SK-N-SH treated with all-trans-retinoic acid at 6 μM for 48 hours (cell line): ENCODE measurements at regions not wholly inside any gene's neighbourhood (a gene's known extent, or its start where the extent isn't known, plus 50 kb on each side); places are given as distances from the start of the nearest gene placed in this dataset.
A peak's percentile ranks its signal among the peaks of the same experiment; 100 is the strongest.

Experiments used
- ATAC-seq: fragments of 200-7000 bp; cut with Tn5 transposase; 3 replicates; pipeline ENCODE4 v1.9.1; 2020; ENCODE audit warnings: mild to moderate bottlenecking, moderate library complexity
- BACH2 ChIP-seq: fragments of 250-450 bp; sonication (Bioruptor Pico); IDR thresholded peaks from 2 replicates; pipeline ENCODE4 v1.9.0; 2021; ENCODE audit warnings: mild to moderate bottlenecking, borderline replicate concordance
- OSR1 ChIP-seq: fragments of 250-450 bp; sonication (Bioruptor Pico); IDR thresholded peaks from 2 replicates; pipeline ENCODE4 v1.8.0; 2022; ENCODE audit warnings: moderate library complexity, mild to moderate bottlenecking, inconsistent platforms
- PATZ1 ChIP-seq: fragments of 250-450 bp; sonication (Bioruptor Pico); IDR thresholded peaks from 2 replicates; pipeline ENCODE4 v1.8.0; 2020; ENCODE audit warnings: mild to moderate bottlenecking, moderate library complexity, borderline replicate concordance
- PPARA ChIP-seq: fragments of 250-450 bp; sonication (Bioruptor Pico); IDR thresholded peaks from 2 replicates; pipeline ENCODE4 v1.5.0; 2020; ENCODE audit warnings: mild to moderate bottlenecking, borderline replicate concordance
- RARB ChIP-seq: fragments of 250-450 bp; sonication (Bioruptor Pico); IDR thresholded peaks from 2 replicates; pipeline ENCODE4 v1.8.0; 2021; ENCODE audit warnings: mild to moderate bottlenecking, moderate library complexity
- SNAI2 ChIP-seq: fragments of 250-450 bp; sonication (Bioruptor Pico); IDR thresholded peaks from 2 replicates; pipeline ENCODE4 v1.5.0; 2020; ENCODE audit warnings: mild to moderate bottlenecking, moderate library complexity
- TOX ChIP-seq: fragments of 250-450 bp; sonication (Bioruptor Pico); IDR thresholded peaks from 2 replicates; pipeline ENCODE4 v1.8.0; 2021; ENCODE audit warnings: mild to moderate bottlenecking, moderate library complexity, borderline replicate concordance
- ZC3H10 ChIP-seq: fragments of 250-450 bp; sonication (Bioruptor Pico); IDR thresholded peaks from 2 replicates; pipeline ENCODE4 v1.5.1; 2021; ENCODE audit warnings: mild to moderate bottlenecking, moderate library complexity
- ZFP3 ChIP-seq: fragments of 250-450 bp; sonication (Bioruptor Pico); IDR thresholded peaks from 2 replicates; pipeline ENCODE4 v1.5.0; 2020; ENCODE audit warnings: mild to moderate bottlenecking, moderate library complexity
- ZFP30 ChIP-seq: fragments of 450-650 bp; formaldehyde crosslinking; IDR thresholded peaks from 2 replicates; pipeline ENCODE4 v1.5.0; 2022; ENCODE audit warnings: mild to moderate bottlenecking, moderate library complexity
- TF ChIP-seq, protein P1 (sequence below): fragments of 250-450 bp; sonication (Bioruptor Pico); IDR thresholded peaks from 2 replicates; pipeline ENCODE4 v1.5.1; 2020; ENCODE audit warnings: low read depth, mild to moderate bottlenecking, moderate library complexity
- TF ChIP-seq, protein P2 (sequence below): fragments of 250-450 bp; sonication (Bioruptor Pico); IDR thresholded peaks from 2 replicates; pipeline ENCODE4 v1.8.0; 2021; ENCODE audit warnings: low read depth, mild to moderate bottlenecking, moderate library complexity, borderline replicate concordance
- TF ChIP-seq, protein P3 (sequence below): fragments of 250-450 bp; sonication (Bioruptor Pico); IDR thresholded peaks from 2 replicates; pipeline ENCODE4 v1.5.1; 2021; ENCODE audit warnings: mild to moderate bottlenecking, moderate library complexity
- TF ChIP-seq, protein P4 (sequence below): fragments of 250-450 bp; sonication (Bioruptor Pico); IDR thresholded peaks from 2 replicates; pipeline ENCODE4 v1.5.0; 2020; ENCODE audit warnings: mild to moderate bottlenecking, moderate library complexity

GRCh38 chr20:23146181-23146580 is 60.1 kb upstream of the CD93 start (continued):
- TF ChIP-seq PATZ1, result no peak

DNA sequence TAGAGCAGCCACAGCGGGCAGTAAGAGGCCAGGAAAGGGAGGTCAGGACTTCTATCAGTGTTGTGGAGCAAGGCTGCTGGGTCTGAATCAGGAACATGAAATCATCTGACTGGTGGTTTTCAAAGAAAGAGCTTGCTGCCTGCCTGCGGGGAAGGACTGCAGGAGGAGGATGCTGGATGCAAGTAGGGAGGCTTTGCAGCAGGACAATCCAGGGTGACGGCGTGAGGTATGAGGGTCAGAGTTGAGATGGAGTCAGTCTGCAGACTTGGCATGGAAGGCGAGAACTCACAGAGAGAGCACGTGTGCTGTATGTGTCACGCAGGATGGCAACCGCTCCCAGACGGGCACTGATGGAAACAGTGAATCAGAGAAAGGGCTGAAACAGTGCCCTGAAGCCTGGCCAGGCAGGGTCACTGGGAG is 59.2 kb upstream of the CD93 start:
- peak; percentile 33 for ATAC-seq
- TF ChIP-seq OSR1 (CRISPR knock-in tag) (no peak), PPARA (no peak), ZFP3 (CRISPR knock-in tag) (no peak), RARB (no peak), TOX (CRISPR knock-in tag) (no peak)
- TF ChIP-seq, protein P1, sequence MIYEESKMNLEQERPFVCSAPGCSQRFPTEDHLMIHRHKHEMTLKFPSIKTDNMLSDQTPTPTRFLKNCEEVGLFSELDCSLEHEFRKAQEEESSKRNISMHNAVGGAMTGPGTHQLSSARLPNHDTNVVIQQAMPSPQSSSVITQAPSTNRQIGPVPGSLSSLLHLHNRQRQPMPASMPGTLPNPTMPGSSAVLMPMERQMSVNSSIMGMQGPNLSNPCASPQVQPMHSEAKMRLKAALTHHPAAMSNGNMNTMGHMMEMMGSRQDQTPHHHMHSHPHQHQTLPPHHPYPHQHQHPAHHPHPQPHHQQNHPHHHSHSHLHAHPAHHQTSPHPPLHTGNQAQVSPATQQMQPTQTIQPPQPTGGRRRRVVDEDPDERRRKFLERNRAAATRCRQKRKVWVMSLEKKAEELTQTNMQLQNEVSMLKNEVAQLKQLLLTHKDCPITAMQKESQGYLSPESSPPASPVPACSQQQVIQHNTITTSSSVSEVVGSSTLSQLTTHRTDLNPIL (CRISPR knock-in tag), result no peak

DNA sequence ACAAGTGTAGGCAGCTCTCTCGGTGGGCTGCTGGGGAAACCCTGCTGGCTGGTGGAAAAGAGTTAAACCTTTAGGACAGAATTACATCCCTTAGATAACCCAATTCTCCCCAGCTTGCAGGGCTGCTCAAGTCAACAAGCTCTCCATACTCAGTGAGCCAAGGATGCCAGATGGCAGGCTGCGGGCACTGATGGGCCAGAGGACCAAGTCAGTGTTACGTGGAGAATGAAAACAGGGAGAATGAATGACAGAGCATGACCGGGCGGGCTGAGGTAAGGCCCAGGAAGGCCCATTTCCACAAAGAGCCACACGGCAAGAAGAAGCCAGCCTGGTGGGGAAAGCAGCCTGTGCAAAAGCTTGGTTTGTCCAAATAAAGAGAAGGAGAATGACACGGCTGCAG is 58.7 kb upstream of the CD93 start:
- ATAC-seq, result no peak
- TF ChIP-seq PPARA (no peak), ZFP3 (CRISPR knock-in tag) (no peak), OSR1 (CRISPR knock-in tag) (no peak), BACH2 (CRISPR knock-in tag) (no peak), PATZ1 (no peak), SNAI2 (CRISPR knock-in tag) (no peak), TOX (CRISPR knock-in tag) (no peak), ZC3H10 (CRISPR knock-in tag) (no peak), ZFP30 (CRISPR knock-in tag) (no peak)
- TF ChIP-seq, protein P2, sequence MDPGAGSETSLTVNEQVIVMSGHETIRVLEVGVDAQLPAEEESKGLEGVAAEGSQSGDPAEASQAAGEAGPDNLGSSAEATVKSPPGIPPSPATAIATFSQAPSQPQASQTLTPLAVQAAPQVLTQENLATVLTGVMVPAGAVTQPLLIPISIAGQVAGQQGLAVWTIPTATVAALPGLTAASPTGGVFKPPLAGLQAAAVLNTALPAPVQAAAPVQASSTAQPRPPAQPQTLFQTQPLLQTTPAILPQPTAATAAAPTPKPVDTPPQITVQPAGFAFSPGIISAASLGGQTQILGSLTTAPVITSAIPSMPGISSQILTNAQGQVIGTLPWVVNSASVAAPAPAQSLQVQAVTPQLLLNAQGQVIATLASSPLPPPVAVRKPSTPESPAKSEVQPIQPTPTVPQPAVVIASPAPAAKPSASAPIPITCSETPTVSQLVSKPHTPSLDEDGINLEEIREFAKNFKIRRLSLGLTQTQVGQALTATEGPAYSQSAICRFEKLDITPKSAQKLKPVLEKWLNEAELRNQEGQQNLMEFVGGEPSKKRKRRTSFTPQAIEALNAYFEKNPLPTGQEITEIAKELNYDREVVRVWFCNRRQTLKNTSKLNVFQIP (CRISPR knock-in tag), result no peak
- TF ChIP-seq, protein P3, sequence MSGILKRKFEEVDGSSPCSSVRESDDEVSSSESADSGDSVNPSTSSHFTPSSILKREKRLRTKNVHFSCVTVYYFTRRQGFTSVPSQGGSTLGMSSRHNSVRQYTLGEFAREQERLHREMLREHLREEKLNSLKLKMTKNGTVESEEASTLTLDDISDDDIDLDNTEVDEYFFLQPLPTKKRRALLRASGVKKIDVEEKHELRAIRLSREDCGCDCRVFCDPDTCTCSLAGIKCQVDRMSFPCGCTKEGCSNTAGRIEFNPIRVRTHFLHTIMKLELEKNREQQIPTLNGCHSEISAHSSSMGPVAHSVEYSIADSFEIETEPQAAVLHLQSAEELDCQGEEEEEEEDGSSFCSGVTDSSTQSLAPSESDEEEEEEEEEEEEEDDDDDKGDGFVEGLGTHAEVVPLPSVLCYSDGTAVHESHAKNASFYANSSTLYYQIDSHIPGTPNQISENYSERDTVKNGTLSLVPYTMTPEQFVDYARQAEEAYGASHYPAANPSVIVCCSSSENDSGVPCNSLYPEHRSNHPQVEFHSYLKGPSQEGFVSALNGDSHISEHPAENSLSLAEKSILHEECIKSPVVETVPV, result no peak
- TF ChIP-seq, protein P4, sequence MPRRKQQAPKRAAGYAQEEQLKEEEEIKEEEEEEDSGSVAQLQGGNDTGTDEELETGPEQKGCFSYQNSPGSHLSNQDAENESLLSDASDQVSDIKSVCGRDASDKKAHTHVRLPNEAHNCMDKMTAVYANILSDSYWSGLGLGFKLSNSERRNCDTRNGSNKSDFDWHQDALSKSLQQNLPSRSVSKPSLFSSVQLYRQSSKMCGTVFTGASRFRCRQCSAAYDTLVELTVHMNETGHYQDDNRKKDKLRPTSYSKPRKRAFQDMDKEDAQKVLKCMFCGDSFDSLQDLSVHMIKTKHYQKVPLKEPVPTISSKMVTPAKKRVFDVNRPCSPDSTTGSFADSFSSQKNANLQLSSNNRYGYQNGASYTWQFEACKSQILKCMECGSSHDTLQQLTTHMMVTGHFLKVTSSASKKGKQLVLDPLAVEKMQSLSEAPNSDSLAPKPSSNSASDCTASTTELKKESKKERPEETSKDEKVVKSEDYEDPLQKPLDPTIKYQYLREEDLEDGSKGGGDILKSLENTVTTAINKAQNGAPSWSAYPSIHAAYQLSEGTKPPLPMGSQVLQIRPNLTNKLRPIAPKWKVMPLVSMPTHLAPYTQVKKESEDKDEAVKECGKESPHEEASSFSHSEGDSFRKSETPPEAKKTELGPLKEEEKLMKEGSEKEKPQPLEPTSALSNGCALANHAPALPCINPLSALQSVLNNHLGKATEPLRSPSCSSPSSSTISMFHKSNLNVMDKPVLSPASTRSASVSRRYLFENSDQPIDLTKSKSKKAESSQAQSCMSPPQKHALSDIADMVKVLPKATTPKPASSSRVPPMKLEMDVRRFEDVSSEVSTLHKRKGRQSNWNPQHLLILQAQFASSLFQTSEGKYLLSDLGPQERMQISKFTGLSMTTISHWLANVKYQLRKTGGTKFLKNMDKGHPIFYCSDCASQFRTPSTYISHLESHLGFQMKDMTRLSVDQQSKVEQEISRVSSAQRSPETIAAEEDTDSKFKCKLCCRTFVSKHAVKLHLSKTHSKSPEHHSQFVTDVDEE (CRISPR knock-in tag), result no peak
- TF ChIP-seq, protein P1 (CRISPR knock-in tag), result no peak
